K562 (cell line): ENCODE measurements at regions not wholly inside any gene's neighbourhood (a gene's known extent, or its start where the extent isn't known, plus 50 kb on each side); places are given as distances from the start of the nearest gene placed in this dataset.

ENCODE experiments used
- ATAC-seq: fragments of 200-7000 bp; cut with Tn5 transposase; 3 replicates; pipeline ENCODE4 v1.9.1; 2020; ENCODE audit warnings: moderate library complexity
- BruUV-seq: library from RNA; stranded (reverse); fragments of 400-500 nt; replicated peaks from 2 replicates; lab custom pipeline; 2021; lab: Mats Ljungman, UMichigan
- CTCF ChIA-PET: fragments of 300-600 bp; formaldehyde crosslinking; extraction: SDS; loops from one replicate; lab custom pipeline; 2021; ENCODE audit warnings: low intra/inter-chr PET ratio; lab: Yijun Ruan, JAX
- POLR2A ChIA-PET: fragments of 300-600, 350-650 bp; sonication (Branson Sonifier 250); formaldehyde crosslinking; extraction: SDS; loops from one replicate; lab custom pipeline; 2021; ENCODE audit warnings: antibody characterized with exemption, inconsistent platforms; lab: Yijun Ruan, JAX
- DNase-seq, 4 experiments: peaks; one replicate each; pipeline versions ENCODE4 v3.0.0 to v3.0.0-alpha.2; 2011 to 2018; ENCODE audit warnings: low spot score in 3 of 4, mixed read lengths in 3 of 4; ENCODE audit errors: extremely low read depth in 1 of 4
- FAIRE-seq: peaks from 2 replicates; lab custom pipeline; 2011; peaks lifted over from hg19 to GRCh38; lab: Jason Lieb, UNC
- H2AFZ ChIP-seq: 2 replicates; pipeline ENCODE4 v1.6.0; 2011; ENCODE audit warnings: low read depth, low read length, control low read depth, inconsistent platforms
- H3K27ac ChIP-seq: fragments of 200-600 bp; 3 replicates; pipeline ENCODE4 v1.8.0; 2011; ENCODE audit warnings: low read depth, mild to moderate bottlenecking, control low read depth, inconsistent platforms, low read length, moderate library complexity, mixed read lengths; ENCODE audit errors: extremely low read depth
- H3K27me3 ChIP-seq, 2 experiments: fragments of 300-600 bp in 1 of 2; 2 replicates in 1 of 2; 3 replicates in 1 of 2; pipeline versions ENCODE4 v1.6.0 to v1.8.0; 2011; ENCODE audit warnings: inconsistent platforms in 2 of 2, low read length in 2 of 2, mild to moderate bottlenecking in 1 of 2, mixed read lengths in 1 of 2, moderate library complexity in 1 of 2; ENCODE audit not compliant: control insufficient read depth in 2 of 2, insufficient read depth in 2 of 2
- H3K36me3 ChIP-seq: fragments of 300-600 bp; 3 replicates; pipeline ENCODE4 v1.8.0; 2011; ENCODE audit warnings: mild to moderate bottlenecking, low read length, inconsistent platforms; ENCODE audit not compliant: control insufficient read depth, insufficient read depth
- H3K4me1 ChIP-seq, 2 experiments: fragments of 200-600 bp in 1 of 2; replicated peaks in 1 of 2; 2 replicates in 1 of 2; 3 replicates in 1 of 2; pipeline versions ENCODE4 v1.5.1 to v1.8.0; 2011; ENCODE audit warnings: inconsistent platforms in 2 of 2, low read length in 2 of 2, mild to moderate bottlenecking in 1 of 2, mixed read lengths in 1 of 2, moderate library complexity in 1 of 2; ENCODE audit not compliant: control insufficient read depth in 2 of 2, insufficient read depth in 2 of 2
- H3K4me2 ChIP-seq: 2 replicates; pipeline ENCODE4 v1.6.1; 2011; ENCODE audit warnings: low read length, control low read depth, inconsistent platforms, mixed read lengths; ENCODE audit not compliant: insufficient read depth
- H3K4me3 ChIP-seq: fragments of 200-600 bp; sonication (generic), shearing (Covaris generic); 2 replicates; pipeline ENCODE4 v1.5.1; 2016; ENCODE audit warnings: control low read depth, inconsistent platforms
- H3K79me2 ChIP-seq: fragments of 200-600 bp; 3 replicates; pipeline ENCODE4 v1.8.0; 2011; ENCODE audit warnings: low read length, inconsistent platforms; ENCODE audit not compliant: control insufficient read depth, insufficient read depth
- H3K9ac ChIP-seq, 2 experiments: 2 replicates each; pipeline versions ENCODE4 v1.6.0 to v1.6.1; 2011; ENCODE audit warnings: low read depth in 2 of 2, low read length in 2 of 2, control low read depth in 1 of 2, inconsistent platforms in 1 of 2, mild to moderate bottlenecking in 1 of 2, mixed read lengths in 1 of 2; ENCODE audit not compliant: insufficient read depth in 1 of 2
- H3K9me1 ChIP-seq: one replicate; pipeline ENCODE4 v1.6.0; 2011; ENCODE audit warnings: inconsistent platforms, mild to moderate bottlenecking, low read length, moderate library complexity; ENCODE audit not compliant: control insufficient read depth, insufficient read depth
- H3K9me3 ChIP-seq: replicated peaks from 2 replicates; pipeline ENCODE4 v1.5.1; 2011; ENCODE audit warnings: low read depth, low read length, inconsistent platforms; ENCODE audit not compliant: control insufficient read depth, insufficient read depth
- H4K20me1 ChIP-seq: replicated peaks from 2 replicates; pipeline ENCODE4 v1.6.1; 2011; ENCODE audit warnings: low read length, inconsistent platforms, mixed read lengths; ENCODE audit not compliant: control insufficient read depth, insufficient read depth
- DNMT1 ChIP-seq: fragments of 450-650 bp; IDR thresholded peaks from 2 replicates; pipeline ENCODE4 v1.6.1; 2016; ENCODE audit warnings: antibody characterized with exemption, mild to moderate bottlenecking
- DPF2 ChIP-seq: fragments of 450-650 bp; IDR thresholded peaks from 2 replicates; pipeline ENCODE4 v1.6.1; 2016
- JUND ChIP-seq, 2 experiments: IDR thresholded peaks; 2 replicates in 1 of 2; 3 replicates in 1 of 2; pipeline ENCODE4 v1.6.1; 2011; ENCODE audit warnings: borderline replicate concordance in 2 of 2, low read depth in 2 of 2, low read length in 2 of 2, improper control_type of control experiment in 1 of 2, missing biosample characterization in 1 of 2, missing genetic modification characterization in 1 of 2, missing genetic modification reagents in 1 of 2
- MAFG ChIP-seq: fragments of 450-650 bp; conservative IDR thresholded peaks from 2 replicates; pipeline ENCODE4 v1.6.1; 2016; ENCODE audit warnings: missing genetic modification characterization, missing compliant biosample characterization
- MAZ ChIP-seq, 2 experiments: fragments of 450-650 bp in 1 of 2; sonication (generic) in 1 of 2; formaldehyde crosslinking; IDR thresholded peaks in 1 of 2; conservative IDR thresholded peaks in 1 of 2; 2 replicates each; pipeline versions ENCODE4 v1.4.0 to v1.5.0; 2020; ENCODE audit warnings: mild to moderate bottlenecking in 1 of 2, missing genetic modification reagents in 1 of 2
- MECOM ChIP-seq: fragments of 250-450 bp; sonication (Bioruptor Pico); IDR thresholded peaks from 2 replicates; pipeline ENCODE4 v1.8.0; 2022; ENCODE audit warnings: inconsistent platforms
- RCOR1 ChIP-seq, 2 experiments: IDR thresholded peaks; 2 replicates each; pipeline ENCODE4 v1.6.1; 2012; ENCODE audit warnings: low read depth in 2 of 2, low read length in 2 of 2, borderline replicate concordance in 1 of 2, improper control_type of control experiment in 1 of 2
- SRSF1 ChIP-seq: fragments of 200-400 bp; formaldehyde crosslinking; IDR thresholded peaks from 2 replicates; pipeline ENCODE4 v1.6.1; 2017; ENCODE audit warnings: mild to moderate bottlenecking, low read depth, low read length, moderate library complexity
- ZEB2 ChIP-seq: fragments of 450-650 bp; IDR thresholded peaks from 2 replicates; pipeline ENCODE4 v1.6.1; 2016
- ZNF347 ChIP-seq: fragments of 450-650 bp; formaldehyde crosslinking; IDR thresholded peaks from 2 replicates; pipeline ENCODE4 v1.4.0; 2020; ENCODE audit warnings: low read depth, mild to moderate bottlenecking, moderate library complexity
- ZNF354B ChIP-seq: fragments of 250-450 bp; sonication (Bioruptor Pico); IDR thresholded peaks from 2 replicates; pipeline ENCODE4 v1.4.0; 2020
- ZNF699 ChIP-seq: fragments of 250-450 bp; sonication (Bioruptor Pico); IDR thresholded peaks from 2 replicates; pipeline ENCODE4 v1.8.0; 2021; ENCODE audit warnings: mild to moderate bottlenecking, moderate library complexity; ENCODE audit not compliant: insufficient replicate concordance
- ZNF707 ChIP-seq: fragments of 250-450 bp; sonication (Bioruptor Pico); conservative IDR thresholded peaks from 2 replicates; pipeline ENCODE4 v1.8.0; 2022; ENCODE audit warnings: inconsistent platforms, mild to moderate bottlenecking, moderate library complexity
- WGBS: fragments of 100-300 bp; shearing (Covaris generic); methylation state at CpG from one replicate; pipeline ENCODE4 v1.1.6; 2016; ENCODE audit warnings: low coverage, mixed read lengths; ENCODE audit not compliant: insufficient coverage; ENCODE audit errors: missing lambda C conversion rate; 5-methylcytosine and 5-hydroxymethylcytosine counted together
- in situ Hi-C: fragments of 300-500 bp; cut with MboI; formaldehyde crosslinking; loops from 4 replicates; pipeline ENCODE4 v1.15.0; 2018; ENCODE audit warnings: inconsistent platforms, mixed read lengths
- intact Hi-C: fragments of 100-400 bp; cut with micrococcal nuclease; formaldehyde crosslinking; loops from 2 replicates; pipeline ENCODE4 v1.14.2; 2022
- TF ChIP-seq, protein P1 (sequence below): sonication (generic); IDR thresholded peaks from 2 replicates; pipeline ENCODE4 v1.6.1; 2016
- TF ChIP-seq, protein P2 (sequence below): fragments of 200-800 bp; sonication (Bioruptor generic); IDR thresholded peaks from 2 replicates; pipeline ENCODE4 v1.6.1; 2017; ENCODE audit warnings: missing genetic modification characterization, missing compliant biosample characterization
- TF ChIP-seq, protein P3 (sequence below): fragments of 250-450 bp; sonication (Bioruptor Pico); IDR thresholded peaks from 2 replicates; pipeline ENCODE4 v1.8.0; 2022; ENCODE audit warnings: moderate library complexity, mild to moderate bottlenecking, inconsistent platforms

DNA sequence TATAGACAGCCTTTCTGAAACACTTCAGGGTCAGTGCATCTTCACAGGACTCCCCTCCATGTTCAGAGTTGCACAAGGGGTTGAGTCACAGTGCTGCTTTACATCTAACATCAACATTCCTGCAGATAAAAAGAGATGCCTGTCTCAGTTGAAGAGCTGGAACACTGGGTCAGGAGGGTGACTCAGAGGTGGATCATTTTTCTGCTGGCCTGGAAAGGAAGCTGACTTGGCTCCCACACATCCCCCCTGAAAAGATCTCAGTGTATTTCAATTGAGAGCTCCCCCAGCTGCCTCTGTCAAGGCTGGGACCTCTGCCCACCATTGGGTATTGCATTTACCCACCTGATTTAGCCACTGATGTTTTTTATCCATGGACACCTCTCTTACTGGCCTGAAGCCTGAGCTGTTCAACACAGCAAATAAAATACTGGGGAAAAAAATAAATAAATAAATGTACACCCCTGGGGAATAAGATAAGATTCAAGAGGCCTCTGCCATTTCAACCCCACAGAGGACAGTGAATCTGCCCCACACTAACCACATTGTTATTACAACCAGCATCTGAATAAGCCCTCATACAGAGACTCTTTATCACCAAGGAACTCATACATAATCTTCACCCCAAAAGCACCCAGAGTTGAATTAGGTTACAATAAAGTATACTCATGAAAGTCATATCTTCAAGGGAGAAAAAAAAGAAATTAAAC is 716.4 kb downstream of the SEMA5A start (continued):
- TF ChIP-seq MAZ (CRISPR knock-in tag; conservative IDR thresholded peaks at IDR 0.05 in 1 of 2, IDR thresholded peaks at IDR 0.05 in 1 of 2) = no peak
- TF ChIP-seq SRSF1 = no peak
- TF ChIP-seq ZNF707 = no peak
- TF ChIP-seq ZNF347 (CRISPR knock-in tag) = no peak
- TF ChIP-seq, all 486 proteins: peak for 0

DNA sequence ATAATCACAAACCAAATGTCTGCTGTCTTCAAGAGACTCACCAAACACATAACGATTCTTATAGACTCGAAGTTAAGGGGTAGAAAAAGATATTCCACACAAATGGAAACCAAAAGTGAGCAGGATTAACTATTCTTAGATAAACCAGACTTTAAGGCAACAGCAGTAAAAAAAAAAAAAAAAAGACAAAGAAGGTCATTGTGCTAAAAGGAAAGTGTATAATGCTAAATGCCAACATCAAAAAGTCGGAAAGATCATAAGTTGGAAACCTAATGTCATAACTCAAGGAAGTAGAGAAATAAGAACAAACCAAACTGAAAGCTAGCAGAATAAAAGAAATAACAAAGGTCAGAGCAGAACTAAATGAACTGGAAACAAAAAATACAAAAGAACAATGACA is 714.6 kb downstream of the SEMA5A start:
- BruUV-seq = no TSS peak
- H3K9me3 ChIP-seq = no peaks in the 10 kb centered on the region
- H3K36me3 ChIP-seq = no peaks in the 10 kb centered on the region
- ATAC-seq = no peak
- in situ Hi-C loops (no loop called here), intact Hi-C loops (no loop called here)
- no peak for FAIRE-seq
- TF ChIP-seq DNMT1 = no peak
- no peak for TF ChIP-seq JUND (IDR thresholded peaks at IDR 0.05; ENCODE audit: borderline replicate concordance, low read depth, low read length)
- no peak for TF ChIP-seq JUND (tag; IDR thresholded peaks at IDR 0.05; ENCODE audit: borderline replicate concordance, low read depth, low read length)
- no peak for TF ChIP-seq MECOM (CRISPR knock-in tag)
- TF ChIP-seq ZNF354B (CRISPR knock-in tag) = no peak
- TF ChIP-seq, protein P1, sequence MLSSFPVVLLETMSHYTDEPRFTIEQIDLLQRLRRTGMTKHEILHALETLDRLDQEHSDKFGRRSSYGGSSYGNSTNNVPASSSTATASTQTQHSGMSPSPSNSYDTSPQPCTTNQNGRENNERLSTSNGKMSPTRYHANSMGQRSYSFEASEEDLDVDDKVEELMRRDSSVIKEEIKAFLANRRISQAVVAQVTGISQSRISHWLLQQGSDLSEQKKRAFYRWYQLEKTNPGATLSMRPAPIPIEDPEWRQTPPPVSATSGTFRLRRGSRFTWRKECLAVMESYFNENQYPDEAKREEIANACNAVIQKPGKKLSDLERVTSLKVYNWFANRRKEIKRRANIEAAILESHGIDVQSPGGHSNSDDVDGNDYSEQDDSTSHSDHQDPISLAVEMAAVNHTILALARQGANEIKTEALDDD = no peak
- TF ChIP-seq, protein P2, sequence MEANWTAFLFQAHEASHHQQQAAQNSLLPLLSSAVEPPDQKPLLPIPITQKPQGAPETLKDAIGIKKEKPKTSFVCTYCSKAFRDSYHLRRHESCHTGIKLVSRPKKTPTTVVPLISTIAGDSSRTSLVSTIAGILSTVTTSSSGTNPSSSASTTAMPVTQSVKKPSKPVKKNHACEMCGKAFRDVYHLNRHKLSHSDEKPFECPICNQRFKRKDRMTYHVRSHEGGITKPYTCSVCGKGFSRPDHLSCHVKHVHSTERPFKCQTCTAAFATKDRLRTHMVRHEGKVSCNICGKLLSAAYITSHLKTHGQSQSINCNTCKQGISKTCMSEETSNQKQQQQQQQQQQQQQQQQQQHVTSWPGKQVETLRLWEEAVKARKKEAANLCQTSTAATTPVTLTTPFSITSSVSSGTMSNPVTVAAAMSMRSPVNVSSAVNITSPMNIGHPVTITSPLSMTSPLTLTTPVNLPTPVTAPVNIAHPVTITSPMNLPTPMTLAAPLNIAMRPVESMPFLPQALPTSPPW = no peak
- no peak for TF ChIP-seq ZEB2
- TF ChIP-seq MAFG (tag) = no peak
- no peak for TF ChIP-seq RCOR1 (IDR thresholded peaks at IDR 0.05; ENCODE audit: borderline replicate concordance in 1 of 2, low read depth in 2 of 2, low read length in 2 of 2)
- TF ChIP-seq DPF2 = no peak
- no peak for TF ChIP-seq ZNF699
- TF ChIP-seq, protein P3, sequence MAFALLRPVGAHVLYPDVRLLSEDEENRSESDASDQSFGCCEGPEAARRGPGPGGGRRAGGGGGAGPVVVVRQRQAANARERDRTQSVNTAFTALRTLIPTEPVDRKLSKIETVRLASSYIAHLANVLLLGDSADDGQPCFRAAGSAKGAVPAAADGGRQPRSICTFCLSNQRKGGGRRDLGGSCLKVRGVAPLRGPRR = no peak
- H3K4me3 ChIP-seq = no peak overlapping the region
- H3K9ac ChIP-seq = no peak overlapping the region
- no peaks in the 10 kb centered on the region for H4K20me1 ChIP-seq
- no peak overlapping the region for H2AFZ ChIP-seq
- H3K79me2 ChIP-seq = no peaks in the 10 kb centered on the region
- WGBS = 3% methylated on average over 3 of the region's 3 CpGs
- no peaks in the 10 kb centered on the region for H3K27me3 ChIP-seq
- ChIA-PET CTCF (no interaction called here), POLR2A (no interaction called here)
- H3K9me1 ChIP-seq = no peaks in the 10 kb centered on the region
- H3K27ac ChIP-seq = no peak overlapping the region
- no peaks in the 10 kb centered on the region for H3K4me1 ChIP-seq
- no peak overlapping the region for H3K4me2 ChIP-seq
- DNase-seq = no peak
